ENCODE measurements at regions not wholly inside any gene's neighbourhood (a gene's known extent, or its start where the extent isn't known, plus 50 kb on each side); places are given as distances from the start of the nearest gene placed in this dataset.

GRCh38 chr21:32130031-32130891 lies 148.6 kb downstream of the MIS18A start:
- TF ChIP-seq CTCF (conservative IDR thresholded peaks at IDR 0.05; ENCODE audit: low read depth, low read length), result no peak
- no peak for TF ChIP-seq EZH2phosphoT487 (IDR thresholded peaks at IDR 0.05; ENCODE audit: borderline replicate concordance, low read length)
